ENCODE measurements at regions not wholly inside any gene's neighbourhood (a gene's known extent, or its start where the extent isn't known, plus 50 kb on each side); places are given as distances from the start of the nearest gene placed in this dataset.

- Histone ChIP-seq H3K36me3 (no peaks in the 10 kb centered on the region), H3K4me3 (no peak overlapping the region), H3K4me1 (no peaks in the 10 kb centered on the region), H3K27ac (no peak overlapping the region), H3K9me3 (no peaks in the 10 kb centered on the region), H3K27me3 (ENCODE audit: low read depth) (no peaks in the 10 kb centered on the region)
- no peak for TF ChIP-seq CTCF (IDR thresholded peaks at IDR 0.05)
- DNase-seq (no peak), ATAC-seq (no peak)
- intact Hi-C loops (cut with DNase I) = no loop called here
These were observed 146.8 kb upstream of the PTCHD1 start for GRCh38 chrX:23187819-23188218.

GRCh38 chrX:23194885-23195554 is 139.6 kb upstream of the PTCHD1 start:
- no peaks in the 10 kb centered on the region for H3K36me3 ChIP-seq

GRCh38 chrX:23195761-23196160 is 138.9 kb upstream of the PTCHD1 start:
- Histone ChIP-seq H3K9me3 (no peaks in the 10 kb centered on the region), H3K36me3 (no peaks in the 10 kb centered on the region), H3K27me3 (ENCODE audit: low read depth) (no peaks in the 10 kb centered on the region), H3K4me3 (no peak overlapping the region), H3K4me1 (no peaks in the 10 kb centered on the region), H3K27ac (no peak overlapping the region)
- DNase-seq = no peak
- no peak for ATAC-seq
- intact Hi-C loops (cut with DNase I) = no loop called here
- no peak for TF ChIP-seq CTCF (IDR thresholded peaks at IDR 0.05)

More at GRCh38 chrX:23194885-23195554, 139.6 kb upstream of the PTCHD1 start:
- no peak for TF ChIP-seq CTCF (IDR thresholded peaks at IDR 0.05)
- intact Hi-C loops (cut with DNase I) = no loop called here
- Histone ChIP-seq H3K27me3 (ENCODE audit: low read depth) (no peaks in the 10 kb centered on the region), H3K4me3 (no peak overlapping the region), H3K9me3 (no peaks in the 10 kb centered on the region), H3K4me1 (no peaks in the 10 kb centered on the region), H3K27ac (no peak overlapping the region)
- ATAC-seq = no peak
- no peak for DNase-seq

GRCh38 chrX:23201706-23202105 is 132.9 kb upstream of the PTCHD1 start:
- H3K27ac ChIP-seq = no peak overlapping the region
- no peak overlapping the region for H3K4me3 ChIP-seq
- ATAC-seq (no peak), DNase-seq (no peak)
- no peaks in the 10 kb centered on the region for H3K36me3 ChIP-seq
- no peaks in the 10 kb centered on the region for H3K27me3 ChIP-seq (ENCODE audit: low read depth)
- no peaks in the 10 kb centered on the region for H3K4me1 ChIP-seq
- intact Hi-C loops (cut with DNase I) = no loop called here
- no peak for TF ChIP-seq CTCF (IDR thresholded peaks at IDR 0.05)
- no peaks in the 10 kb centered on the region for H3K9me3 ChIP-seq

- Histone ChIP-seq H3K9me3 (no peaks in the 10 kb centered on the region), H3K27ac (no peak overlapping the region), H3K4me3 (no peak overlapping the region), H3K36me3 (no peaks in the 10 kb centered on the region), H3K4me1 (no peaks in the 10 kb centered on the region), H3K27me3 (ENCODE audit: low read depth) (no peaks in the 10 kb centered on the region)
- intact Hi-C loops (cut with DNase I) = no loop called here
- TF ChIP-seq CTCF (IDR thresholded peaks at IDR 0.05) = no peak
- no peak for ATAC-seq
- no peak for DNase-seq
These were observed 132.3 kb upstream of the PTCHD1 start for GRCh38 chrX:23202326-23202725.
